Thyroid gland (tissue), 4 donors: ENCODE measurements at regions not wholly inside any gene's neighbourhood (a gene's known extent, or its start where the extent isn't known, plus 50 kb on each side); places are given as distances from the start of the nearest gene placed in this dataset.

Source experiments
- CTCF ChIP-seq, 6 experiments: fragments of 200-600 bp in 3 of 6; fragments of 450-650 bp in 3 of 6; sonication (generic) in 3 of 6; IDR thresholded peaks; one replicate each; pipeline ENCODE4 v1.5.1; 2016 to 2019; ENCODE audit warnings: antibody characterized with exemption in 6 of 6, mild to moderate bottlenecking in 2 of 6, inconsistent platforms in 1 of 6, moderate library complexity in 1 of 6
- POLR2A ChIP-seq, 2 donors: fragments of 450-650 bp; IDR thresholded peaks; one replicate each; pipeline ENCODE4 v1.6.1; 2017; ENCODE audit warnings: antibody characterized with exemption in 2 of 2, mild to moderate bottlenecking in 2 of 2, moderate library complexity in 1 of 2

- TF ChIP-seq POLR2A (IDR thresholded peaks at IDR 0.05) (no peak), CTCF (IDR thresholded peaks at IDR 0.05) (no peak)
Measured at GRCh38 chr22:47805394-47805935, 1043.0 kb downstream of the TBC1D22A start.
